Smooth muscle cell (in vitro differentiated cells): ENCODE measurements at regions not wholly inside any gene's neighbourhood (a gene's known extent, or its start where the extent isn't known, plus 50 kb on each side); places are given as distances from the start of the nearest gene placed in this dataset.
"Not testable (repeated sequence)": the region's sequence is repeated elsewhere in the genome, so short reads cannot be mapped to it uniquely, and the experiment has no call there.

ENCODE experiments used
- DNase-seq: peaks from one replicate; lab custom pipeline; 2025; ENCODE audit not compliant: unreplicated experiment; lab: John Stamatoyannopoulos, UW
- H2AFZ ChIP-seq: fragments of 200-600 bp; sonication (generic); 2 replicates; pipeline ENCODE4 v1.6.0; 2016; ENCODE audit warnings: antibody characterized with exemption, low read depth, mild to moderate bottlenecking
- H3F3A ChIP-seq: fragments of 200-600 bp; sonication (generic); 2 replicates; pipeline ENCODE4 v1.6.0; 2017; ENCODE audit warnings: antibody characterized with exemption, low read depth
- H3K27ac ChIP-seq: fragments of 200-600 bp; sonication (generic); 2 replicates; pipeline ENCODE4 v1.5.1; 2016; ENCODE audit warnings: low read depth, mild to moderate bottlenecking
- H3K27me3 ChIP-seq: fragments of 200-600 bp; sonication (generic); 2 replicates; pipeline ENCODE4 v1.6.1; 2016; ENCODE audit warnings: low read depth, mild to moderate bottlenecking
- H3K36me3 ChIP-seq: fragments of 200-600 bp; sonication (generic); 2 replicates; pipeline ENCODE4 v1.5.1; 2016; ENCODE audit warnings: low read depth
- H3K4me1 ChIP-seq: fragments of 200-600 bp; sonication (generic); 2 replicates; pipeline ENCODE4 v1.5.1; 2016; ENCODE audit warnings: low read depth
- H3K4me2 ChIP-seq: fragments of 200-600 bp; sonication (generic); 2 replicates; pipeline ENCODE4 v1.6.0; 2016; ENCODE audit warnings: mild to moderate bottlenecking
- H3K4me3 ChIP-seq: fragments of 200-600 bp; sonication (generic); 2 replicates; pipeline ENCODE4 v1.5.1; 2016; ENCODE audit warnings: mild to moderate bottlenecking
- H3K79me2 ChIP-seq: fragments of 200-600 bp; sonication (generic); 2 replicates; pipeline ENCODE4 v1.6.0; 2016; ENCODE audit warnings: low read depth, mild to moderate bottlenecking
- H3K9ac ChIP-seq: fragments of 200-600 bp; sonication (generic); 2 replicates; pipeline ENCODE4 v1.6.0; 2016; ENCODE audit warnings: low read depth
- H3K9me3 ChIP-seq: fragments of 200-600 bp; sonication (generic); replicated peaks from 2 replicates; pipeline ENCODE4 v1.5.1; 2016; ENCODE audit warnings: low read depth
- H4K20me1 ChIP-seq: fragments of 200-600 bp; sonication (generic); 2 replicates; pipeline ENCODE4 v1.6.0; 2016; ENCODE audit warnings: low read depth
- WGBS: methylation state at CpG from one replicate; pipeline ENCODE4 v1.1.7; 2016; ENCODE audit warnings: low lambda C conversion rate; 5-methylcytosine and 5-hydroxymethylcytosine counted together
- TF ChIP-seq, protein P1 (sequence below): fragments of 200-600 bp; sonication (generic); IDR thresholded peaks from 2 replicates; pipeline ENCODE4 v1.5.1; 2017; ENCODE audit warnings: borderline replicate concordance, mild to moderate bottlenecking, antibody characterized with exemption; ENCODE audit not compliant: insufficient read depth, poor library complexity, severe bottlenecking

GRCh38 chr14:105620865-105621471 is 94.6 kb downstream of the TMEM121 start:
- H3F3A ChIP-seq, DNase-seq, H3K27me3 ChIP-seq, H3K4me3 ChIP-seq, H4K20me1 ChIP-seq, H3K79me2 ChIP-seq, H3K9ac ChIP-seq, H3K4me1 ChIP-seq, H3K36me3 ChIP-seq, H3K27ac ChIP-seq, H3K4me2 ChIP-seq, H2AFZ ChIP-seq: not testable (repeated sequence)
- H3K9me3 ChIP-seq, result peaks cover 11% of the 10 kb centered on the region
- 82% methylated on average over 14 of the region's 21 CpGs for WGBS

DNA sequence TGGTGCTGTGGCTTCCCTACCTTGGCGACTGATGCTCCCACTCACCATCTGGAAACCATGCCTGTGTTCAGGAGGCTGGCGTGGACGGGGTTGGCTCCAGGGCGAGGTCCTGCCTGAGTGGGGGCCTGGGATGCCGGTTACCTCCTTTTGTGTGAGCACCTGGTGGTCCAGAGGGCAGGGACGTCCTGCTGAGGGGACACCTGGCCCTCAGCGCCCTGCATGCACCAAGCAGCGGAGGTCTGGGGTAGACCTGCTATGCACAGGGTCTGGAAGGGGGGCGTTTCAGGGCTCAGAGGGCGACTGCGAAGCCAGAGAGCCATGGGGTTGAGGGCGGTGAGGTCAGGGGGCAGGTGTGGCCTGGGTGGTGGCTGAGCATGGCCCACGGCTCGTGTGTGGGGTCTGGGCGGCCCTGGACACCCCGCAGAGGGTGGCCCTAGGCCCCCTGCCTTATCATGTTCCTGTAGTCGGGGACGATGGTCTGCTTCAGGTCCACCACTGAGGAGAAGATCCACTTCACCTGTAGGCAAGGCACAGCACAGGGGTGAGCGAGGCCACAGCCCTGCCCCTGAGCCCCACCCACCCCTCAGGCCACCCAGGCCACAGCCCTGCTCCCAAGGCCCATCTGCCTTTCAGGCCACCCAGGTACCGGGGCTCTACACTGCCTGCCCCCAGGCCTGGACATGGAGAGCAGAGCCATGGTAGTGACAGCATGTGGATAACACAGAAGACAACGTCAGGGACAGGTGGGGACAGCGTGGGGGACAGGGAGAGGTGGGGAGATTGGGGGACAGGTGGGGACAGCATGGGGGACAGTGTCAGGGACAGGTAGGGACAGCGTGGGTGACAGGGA is 95.3 kb downstream of the TMEM121 start:
- 68% methylated on average over 23 of the region's 23 CpGs for whole genome bisulfite sequencing

DNA sequence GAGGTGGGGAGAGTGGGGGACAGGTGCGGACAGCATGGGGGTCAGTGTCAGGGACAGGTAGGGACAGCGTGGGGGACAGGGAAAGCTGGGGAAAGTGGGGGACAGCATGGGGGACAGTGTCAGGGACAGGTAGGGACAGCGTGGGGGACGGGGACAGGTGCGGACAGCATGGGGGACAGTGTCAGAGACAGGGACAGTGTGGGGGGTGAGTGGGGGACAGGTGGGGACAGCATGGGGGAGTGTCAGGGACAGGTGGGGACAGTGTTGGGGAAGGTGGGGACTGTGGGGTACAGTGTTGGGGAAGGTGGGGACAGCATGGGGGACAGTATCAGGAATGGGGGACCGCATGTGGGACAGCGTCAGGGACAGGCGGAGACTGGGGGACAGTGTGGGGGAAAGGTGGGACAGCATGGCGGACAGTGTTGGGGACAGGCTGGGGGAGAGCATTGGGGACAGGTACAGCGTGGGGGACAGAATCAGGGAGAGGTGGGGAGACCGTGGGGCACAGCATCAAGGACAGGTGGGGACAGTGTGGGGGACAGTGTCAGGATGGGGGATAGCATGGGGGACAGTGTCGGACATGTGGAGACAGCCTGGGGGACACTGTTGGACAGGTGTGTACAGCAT is 96.1 kb downstream of the TMEM121 start:
- H3K36me3 ChIP-seq, result no peaks in the 10 kb centered on the region
- H3F3A ChIP-seq, result no peaks in the 10 kb centered on the region
- DNase-seq, result no peak
- 72% methylated on average over 10 of the region's 12 CpGs for WGBS
- no peaks in the 10 kb centered on the region for H4K20me1 ChIP-seq
- H3K9me3 ChIP-seq, result peaks cover 6% of the 10 kb centered on the region
- H3K27ac ChIP-seq, result no peak overlapping the region
- no peak overlapping the region for H3K4me2 ChIP-seq
- TF ChIP-seq, protein P1, sequence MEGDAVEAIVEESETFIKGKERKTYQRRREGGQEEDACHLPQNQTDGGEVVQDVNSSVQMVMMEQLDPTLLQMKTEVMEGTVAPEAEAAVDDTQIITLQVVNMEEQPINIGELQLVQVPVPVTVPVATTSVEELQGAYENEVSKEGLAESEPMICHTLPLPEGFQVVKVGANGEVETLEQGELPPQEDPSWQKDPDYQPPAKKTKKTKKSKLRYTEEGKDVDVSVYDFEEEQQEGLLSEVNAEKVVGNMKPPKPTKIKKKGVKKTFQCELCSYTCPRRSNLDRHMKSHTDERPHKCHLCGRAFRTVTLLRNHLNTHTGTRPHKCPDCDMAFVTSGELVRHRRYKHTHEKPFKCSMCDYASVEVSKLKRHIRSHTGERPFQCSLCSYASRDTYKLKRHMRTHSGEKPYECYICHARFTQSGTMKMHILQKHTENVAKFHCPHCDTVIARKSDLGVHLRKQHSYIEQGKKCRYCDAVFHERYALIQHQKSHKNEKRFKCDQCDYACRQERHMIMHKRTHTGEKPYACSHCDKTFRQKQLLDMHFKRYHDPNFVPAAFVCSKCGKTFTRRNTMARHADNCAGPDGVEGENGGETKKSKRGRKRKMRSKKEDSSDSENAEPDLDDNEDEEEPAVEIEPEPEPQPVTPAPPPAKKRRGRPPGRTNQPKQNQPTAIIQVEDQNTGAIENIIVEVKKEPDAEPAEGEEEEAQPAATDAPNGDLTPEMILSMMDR, result no peak
- no peaks in the 10 kb centered on the region for H3K27me3 ChIP-seq
- no peak overlapping the region for H3K4me3 ChIP-seq
- no peak overlapping the region for H3K9ac ChIP-seq
- H3K79me2 ChIP-seq, result no peaks in the 10 kb centered on the region
- no peak overlapping the region for H2AFZ ChIP-seq
- no peaks in the 10 kb centered on the region for H3K4me1 ChIP-seq

More for the DNA sequence above, 95.3 kb downstream of the TMEM121 start:
- not testable (repeated sequence) for H3K4me2 ChIP-seq, H3K79me2 ChIP-seq, H2AFZ ChIP-seq, H3K4me3 ChIP-seq, H3K27me3 ChIP-seq, H3K4me1 ChIP-seq, H3K36me3 ChIP-seq, H4K20me1 ChIP-seq, H3F3A ChIP-seq, H3K9ac ChIP-seq, DNase-seq, H3K27ac ChIP-seq
- peaks cover 11% of the 10 kb centered on the region for H3K9me3 ChIP-seq

- H3K4me1 ChIP-seq, H3K4me3 ChIP-seq, H3F3A ChIP-seq, H3K9ac ChIP-seq, H3K27ac ChIP-seq, H2AFZ ChIP-seq, H4K20me1 ChIP-seq, H3K36me3 ChIP-seq, H3K79me2 ChIP-seq, H3K4me2 ChIP-seq, H3K27me3 ChIP-seq, H3K9me3 ChIP-seq, DNase-seq: not testable (repeated sequence)
- WGBS, result 74% methylated on average over 14 of the region's 14 CpGs
Measured at GRCh38 chr14:105623178-105623577, 96.8 kb downstream of the TMEM121 start.

- H3K79me2 ChIP-seq, H3K9ac ChIP-seq, H3K9me3 ChIP-seq, H2AFZ ChIP-seq, H3K4me3 ChIP-seq, H3K36me3 ChIP-seq, H3K4me1 ChIP-seq, H3F3A ChIP-seq, H3K4me2 ChIP-seq, H3K27me3 ChIP-seq, DNase-seq, H3K27ac ChIP-seq, H4K20me1 ChIP-seq: not testable (repeated sequence)
- WGBS, result 84% methylated on average over 22 of the region's 22 CpGs
Measured at GRCh38 chr14:105624346-105624745, 98.0 kb downstream of the TMEM121 start.

GRCh38 chr14:105624749-105625434 is 98.5 kb downstream of the TMEM121 start:
- not testable (repeated sequence) for H3F3A ChIP-seq, H3K9ac ChIP-seq, H3K4me2 ChIP-seq, H3K9me3 ChIP-seq, H4K20me1 ChIP-seq, H3K27me3 ChIP-seq, DNase-seq, H3K79me2 ChIP-seq, H3K4me3 ChIP-seq, H3K27ac ChIP-seq, H2AFZ ChIP-seq, H3K36me3 ChIP-seq, H3K4me1 ChIP-seq
- 85% methylated on average over 25 of the region's 25 CpGs for WGBS

DNA sequence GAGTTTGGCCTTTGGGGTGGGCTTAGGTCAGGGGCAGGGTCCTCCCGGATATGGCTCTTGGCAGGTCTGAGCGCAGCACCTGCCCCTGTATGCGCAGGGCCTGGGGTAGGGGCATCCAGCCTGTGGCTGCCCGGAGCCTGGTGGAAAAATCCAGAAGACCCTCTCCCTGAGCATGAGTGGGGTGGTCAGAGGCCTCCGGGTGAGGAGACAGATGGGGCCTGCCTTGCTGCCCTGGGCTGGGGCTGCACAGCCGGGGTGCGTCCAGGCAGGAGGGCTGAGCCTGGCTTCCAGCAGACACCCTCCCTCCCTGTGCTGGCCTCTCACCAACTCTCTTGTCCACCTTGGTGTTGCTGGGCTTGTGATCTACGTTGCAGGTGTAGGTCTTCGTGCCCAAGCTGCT is 99.1 kb downstream of the TMEM121 start:
- H3K9ac ChIP-seq, H3K4me3 ChIP-seq, H3K79me2 ChIP-seq, DNase-seq, H3K27ac ChIP-seq, H3K36me3 ChIP-seq, H3K27me3 ChIP-seq, H3K4me1 ChIP-seq, H3K4me2 ChIP-seq, H4K20me1 ChIP-seq, H3F3A ChIP-seq, H3K9me3 ChIP-seq, H2AFZ ChIP-seq: not testable (repeated sequence)
- 69% methylated on average over 9 of the region's 9 CpGs for WGBS
